Left ventricle myocardium superior (tissue), 1 donor: ENCODE measurements at regions not wholly inside any gene's neighbourhood (a gene's known extent, or its start where the extent isn't known, plus 50 kb on each side); places are given as distances from the start of the nearest gene placed in this dataset.
A peak's percentile ranks its signal among the peaks of the same experiment; 100 is the strongest.
"Not testable (repeated sequence)": the region's sequence is repeated elsewhere in the genome, so short reads cannot be mapped to it uniquely, and the experiment has no call there.

ENCODE experiments used
- ATAC-seq: fragments of 200-7000 bp; cut with Tn5 transposase; one replicate; pipeline ENCODE4 v1.9.1; 2020; ENCODE audit warnings: mild to moderate bottlenecking, moderate library complexity
- DNase-seq: peaks from one replicate; pipeline ENCODE4 v3.0.0-alpha.2; 2020
- intact Hi-C: fragments of 100-400 bp; cut with micrococcal nuclease; formaldehyde crosslinking; loops from one replicate; pipeline ENCODE4 v1.11.0; 2022
- donor health status: DM: no; HTN: yes; CAD: no; lungs with severe emphysema.

- intact Hi-C loops, result no loop called here
- DNase-seq, result no peak
- no peak for ATAC-seq
These were observed 78.3 kb upstream of the SLC16A7 start for GRCh38 chr12:59517522-59517921.

GRCh38 chr12:59500915-59501314, 94.9 kb upstream of the SLC16A7 start:
- no peak for ATAC-seq
- intact Hi-C loops, result no loop called here
- no peak for DNase-seq

- ATAC-seq (no peak), DNase-seq (no peak)
- intact Hi-C loops, result no loop called here
These were observed 95.5 kb upstream of the SLC16A7 start for GRCh38 chr12:59500335-59500734.

GRCh38 chr12:59499774-59500173, 96.1 kb upstream of the SLC16A7 start:
- intact Hi-C loops, result no loop called here
- no peak for ATAC-seq
- no peak for DNase-seq

- intact Hi-C loops, result no loop called here
- ATAC-seq (no peak), DNase-seq (no peak)
These were observed 101.2 kb upstream of the SLC16A7 start for GRCh38 chr12:59494617-59495016.

- DNase-seq (no peak), ATAC-seq (no peak)
- intact Hi-C loops, result no loop called here
These were observed 104.0 kb upstream of the SLC16A7 start for GRCh38 chr12:59491877-59492276.

GRCh38 chr12:59486827-59487226, 109.0 kb upstream of the SLC16A7 start:
- DNase-seq (no peak), ATAC-seq (no peak)
- intact Hi-C loops, result no loop called here

GRCh38 chr12:59484575-59484974, 111.3 kb upstream of the SLC16A7 start:
- intact Hi-C loops, result no loop called here
- ATAC-seq (no peak), DNase-seq (no peak)

GRCh38 chr12:59474236-59474635, 121.6 kb upstream of the SLC16A7 start:
- DNase-seq, ATAC-seq, intact Hi-C loops: not testable (repeated sequence)

- ATAC-seq, result no peak
- intact Hi-C loops, result no loop called here
- DNase-seq, result no peak
These were observed 123.6 kb upstream of the SLC16A7 start for GRCh38 chr12:59472273-59472672.

- DNase-seq (no peak), ATAC-seq (no peak)
- intact Hi-C loops, result no loop called here
These were observed 135.7 kb upstream of the SLC16A7 start for GRCh38 chr12:59459966-59460660.

GRCh38 chr12:59453475-59453874, 142.4 kb upstream of the SLC16A7 start:
- no peak for DNase-seq
- intact Hi-C loops, result no loop called here
- no peak for ATAC-seq

GRCh38 chr12:59452746-59453145, 143.1 kb upstream of the SLC16A7 start:
- intact Hi-C loops, result no loop called here
- DNase-seq, result no peak
- ATAC-seq, result no peak

GRCh38 chr12:59452259-59452658, 143.6 kb upstream of the SLC16A7 start:
- intact Hi-C loops, result no loop called here
- ATAC-seq (no peak), DNase-seq (no peak)

GRCh38 chr12:59446116-59446515, 149.7 kb upstream of the SLC16A7 start:
- no peak for DNase-seq
- ATAC-seq, result no peak
- intact Hi-C loops, result no loop called here

- ATAC-seq, result peak; percentile 37
- intact Hi-C loops, result no loop called here
- DNase-seq, result no peak
These were observed 150.9 kb upstream of the SLC16A7 start for GRCh38 chr12:59444932-59445331.

GRCh38 chr12:59432057-59432456, 163.8 kb upstream of the SLC16A7 start:
- intact Hi-C loops, result loop anchor here (10.0 kb wide), 1 partner anchor 403 kb away; no protein-coding TSS in a partner anchor
- no peak for ATAC-seq
- no peak for DNase-seq

GRCh38 chr12:59431266-59431665, 164.6 kb upstream of the SLC16A7 start:
- DNase-seq, result no peak
- intact Hi-C loops, result loop anchor here (10.0 kb wide), 1 partner anchor 404 kb away; no protein-coding TSS in a partner anchor
- no peak for ATAC-seq

GRCh38 chr12:59429766-59430165, 166.1 kb upstream of the SLC16A7 start:
- intact Hi-C loops, result loop anchor here (10.0 kb wide), 1 partner anchor 405 kb away; no protein-coding TSS in a partner anchor
- ATAC-seq (no peak), DNase-seq (no peak)

- no peak for ATAC-seq
- intact Hi-C loops, result no loop called here
- no peak for DNase-seq
These were observed 170.0 kb upstream of the SLC16A7 start for GRCh38 chr12:59425798-59426197.

- intact Hi-C loops, ATAC-seq, DNase-seq: not testable (repeated sequence)
These were observed 171.2 kb upstream of the SLC16A7 start for GRCh38 chr12:59424666-59425065.
